OCI-LY7 (cell line): ENCODE measurements at regions not wholly inside any gene's neighbourhood (a gene's known extent, or its start where the extent isn't known, plus 50 kb on each side); places are given as distances from the start of the nearest gene placed in this dataset.
A peak's percentile ranks its signal among the peaks of the same experiment; 100 is the strongest.

Experiments
- BruUV-seq: library from RNA; stranded (reverse); fragments of 400-500 nt; replicated peaks from 2 replicates; lab custom pipeline; 2021; lab: Mats Ljungman, UMichigan
- CTCF ChIA-PET: fragments of 300-600 bp; sonication (Branson Sonifier 250); formaldehyde crosslinking; loops from one replicate; lab custom pipeline; 2022; ENCODE audit warnings: antibody characterized with exemption; ENCODE audit not compliant: unreplicated experiment; lab: Charles Lee
- POLR2A ChIA-PET: fragments of 300-600 bp; sonication (Branson Sonifier 250); formaldehyde crosslinking; loops from one replicate; lab custom pipeline; 2022; ENCODE audit warnings: antibody characterized with exemption; lab: Charles Lee
- DNase-seq: peaks from one replicate; pipeline ENCODE4 v3.0.0-alpha.2; 2015; ENCODE audit warnings: low spot score
- H2AFZ ChIP-seq: fragments of 200-600 bp; sonication (generic), shearing (Covaris generic); 2 replicates; pipeline ENCODE4 v1.6.1; 2014; ENCODE audit warnings: mild to moderate bottlenecking, antibody characterized with exemption, low read length, moderate library complexity
- H3K27ac ChIP-seq: fragments of 200-600 bp; sonication (generic); 2 replicates; pipeline ENCODE4 v1.5.1; 2014; ENCODE audit warnings: mixed run types, low read depth, mild to moderate bottlenecking, moderate library complexity, low read length, inconsistent platforms; ENCODE audit not compliant: poor library complexity, severe bottlenecking
- H3K36me3 ChIP-seq: fragments of 200-600 bp; sonication (generic); 2 replicates; pipeline ENCODE4 v1.6.1; 2014; ENCODE audit warnings: mild to moderate bottlenecking, antibody characterized with exemption, low read length, moderate library complexity, mixed read lengths; ENCODE audit not compliant: insufficient read depth
- H3K4me1 ChIP-seq: fragments of 200-600 bp; sonication (generic); 2 replicates; pipeline ENCODE4 v1.5.1; 2014; ENCODE audit warnings: mild to moderate bottlenecking, low read length; ENCODE audit not compliant: insufficient read depth, poor library complexity, severe bottlenecking
- H3K4me2 ChIP-seq: fragments of 200-600 bp; sonication (generic); 2 replicates; pipeline ENCODE4 v1.6.1; 2014; ENCODE audit warnings: mild to moderate bottlenecking, low read length
- H3K4me3 ChIP-seq: fragments of 200-600 bp; sonication (generic); 2 replicates; pipeline ENCODE4 v1.5.1; 2014; ENCODE audit warnings: mild to moderate bottlenecking, low read depth, low read length; ENCODE audit not compliant: poor library complexity, severe bottlenecking
- H3K79me2 ChIP-seq: fragments of 200-600 bp; sonication (generic); 2 replicates; pipeline ENCODE4 v1.6.1; 2016; ENCODE audit warnings: low read depth, mild to moderate bottlenecking, low read length, moderate library complexity, mixed read lengths; ENCODE audit not compliant: insufficient read depth
- H3K9me2 ChIP-seq: fragments of 200-600 bp; sonication (generic); 2 replicates; pipeline ENCODE4 v1.6.1; 2016; ENCODE audit warnings: mild to moderate bottlenecking, low read length, mixed read lengths; ENCODE audit not compliant: insufficient read depth
- H3K9me3 ChIP-seq: fragments of 200-600 bp; sonication (generic); 2 replicates; pipeline ENCODE4 v1.6.1; 2014; ENCODE audit warnings: mild to moderate bottlenecking, mixed run types, low read length, mixed read lengths
- H4K20me1 ChIP-seq: fragments of 200-600 bp; sonication (generic); 2 replicates; pipeline ENCODE4 v1.6.1; 2014; ENCODE audit warnings: mild to moderate bottlenecking, antibody characterized with exemption, low read length, moderate library complexity, mixed read lengths; ENCODE audit not compliant: insufficient read depth
- EZH2phosphoT487 ChIP-seq: fragments of 200-600 bp; sonication (generic); IDR thresholded peaks from 2 replicates; pipeline ENCODE4 v1.6.1; 2018; ENCODE audit warnings: low read depth, borderline replicate concordance, mild to moderate bottlenecking, mixed run types, antibody characterized with exemption, low read length, moderate library complexity, mixed read lengths
- intact Hi-C: fragments of 100-400 bp; cut with micrococcal nuclease; formaldehyde crosslinking; loops from one replicate; pipeline ENCODE4 v1.10.0; 2022; ENCODE audit not compliant: unreplicated experiment
- TF ChIP-seq, protein P1 (sequence below): fragments of 200-600 bp; sonication (generic); conservative IDR thresholded peaks from 2 replicates; pipeline ENCODE4 v1.5.1; 2014; ENCODE audit warnings: mild to moderate bottlenecking, antibody characterized with exemption, low read length, moderate library complexity, mixed read lengths

DNA sequence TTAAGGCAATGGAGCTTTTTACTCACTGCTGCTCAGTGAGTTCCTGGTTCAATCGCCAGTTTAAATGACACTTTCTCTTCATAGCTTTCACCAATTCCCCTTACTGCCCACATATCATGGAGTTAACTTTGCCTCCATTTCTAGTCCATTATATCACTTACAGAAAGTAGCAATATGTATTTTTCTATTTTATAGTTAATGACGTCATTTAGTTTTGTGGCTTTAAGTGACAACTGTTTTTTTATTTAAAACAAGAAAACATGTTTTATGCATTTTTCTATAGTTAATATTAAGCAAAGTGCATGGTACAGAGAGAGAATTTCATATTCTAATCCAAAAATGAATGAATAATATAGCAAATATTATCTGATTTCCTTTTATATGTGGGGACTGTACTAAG is 363.3 kb downstream of the CDC14C start:
- H3K79me2 ChIP-seq, result no peaks in the 10 kb centered on the region
- H3K36me3 ChIP-seq, result no peaks in the 10 kb centered on the region
- intact Hi-C loops, result no loop called here
- CTCF ChIA-PET, result no interaction called here
- no peak for DNase-seq
- H3K9me3 ChIP-seq, result no peaks in the 10 kb centered on the region
- POLR2A ChIA-PET, result interaction anchor here (0.6 to 1.6 kb wide), 3 partner anchors 10 to 292 kb away, joined by 3 to 9 read pairs (median 4); no protein-coding TSS in a partner anchor
- no TSS peak for BruUV-seq
- no peak overlapping the region for H3K4me3 ChIP-seq
- no peaks in the 10 kb centered on the region for H3K9me2 ChIP-seq
- no peaks in the 10 kb centered on the region for H3K4me1 ChIP-seq
- H4K20me1 ChIP-seq, result no peaks in the 10 kb centered on the region
- no peak overlapping the region for H2AFZ ChIP-seq
- H3K27ac ChIP-seq, result no peak overlapping the region
- TF ChIP-seq, protein P1, sequence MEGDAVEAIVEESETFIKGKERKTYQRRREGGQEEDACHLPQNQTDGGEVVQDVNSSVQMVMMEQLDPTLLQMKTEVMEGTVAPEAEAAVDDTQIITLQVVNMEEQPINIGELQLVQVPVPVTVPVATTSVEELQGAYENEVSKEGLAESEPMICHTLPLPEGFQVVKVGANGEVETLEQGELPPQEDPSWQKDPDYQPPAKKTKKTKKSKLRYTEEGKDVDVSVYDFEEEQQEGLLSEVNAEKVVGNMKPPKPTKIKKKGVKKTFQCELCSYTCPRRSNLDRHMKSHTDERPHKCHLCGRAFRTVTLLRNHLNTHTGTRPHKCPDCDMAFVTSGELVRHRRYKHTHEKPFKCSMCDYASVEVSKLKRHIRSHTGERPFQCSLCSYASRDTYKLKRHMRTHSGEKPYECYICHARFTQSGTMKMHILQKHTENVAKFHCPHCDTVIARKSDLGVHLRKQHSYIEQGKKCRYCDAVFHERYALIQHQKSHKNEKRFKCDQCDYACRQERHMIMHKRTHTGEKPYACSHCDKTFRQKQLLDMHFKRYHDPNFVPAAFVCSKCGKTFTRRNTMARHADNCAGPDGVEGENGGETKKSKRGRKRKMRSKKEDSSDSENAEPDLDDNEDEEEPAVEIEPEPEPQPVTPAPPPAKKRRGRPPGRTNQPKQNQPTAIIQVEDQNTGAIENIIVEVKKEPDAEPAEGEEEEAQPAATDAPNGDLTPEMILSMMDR, result no peak
- TF ChIP-seq EZH2phosphoT487, result no peak
- no peak overlapping the region for H3K4me2 ChIP-seq

DNA sequence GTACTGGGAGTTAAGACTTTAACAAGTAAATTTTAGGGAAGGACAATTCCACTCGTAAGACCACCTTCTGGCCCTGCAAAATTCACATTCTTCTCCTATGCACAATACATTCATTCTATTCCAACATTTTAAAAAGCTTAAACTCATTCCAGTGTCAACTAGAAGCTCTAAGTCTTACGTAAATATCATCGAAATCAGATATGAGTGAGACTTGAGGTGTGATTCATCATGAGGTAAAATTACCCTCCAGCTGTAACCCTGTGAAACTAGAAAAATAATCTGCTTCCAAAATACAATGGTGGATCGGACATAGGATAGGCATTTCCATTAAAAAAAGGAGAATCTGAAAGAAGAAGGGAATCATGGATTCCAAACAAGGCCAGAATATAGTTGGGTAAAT is 370.3 kb downstream of the CDC14C start:
- CTCF ChIA-PET, result no interaction called here

DNA sequence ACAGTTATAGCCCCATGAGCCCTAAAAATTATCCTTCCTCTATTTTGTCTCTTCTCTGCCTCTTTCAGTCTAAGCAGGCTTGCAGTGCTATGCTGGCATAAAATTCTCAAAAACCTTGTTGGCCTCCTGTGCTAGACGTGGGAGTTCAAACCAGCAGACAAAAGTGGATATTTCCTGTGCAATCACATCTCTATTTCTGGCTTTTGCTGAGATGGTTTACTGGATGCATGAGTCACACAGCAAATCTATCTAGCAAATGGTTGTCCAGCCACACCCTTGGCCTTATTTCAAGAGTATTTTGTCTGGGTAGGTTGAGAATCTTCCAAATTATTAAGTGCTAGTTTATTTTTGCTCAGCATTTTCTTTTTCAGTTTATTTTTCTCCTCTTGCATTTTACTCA is 370.8 kb downstream of the CDC14C start:
- no peaks in the 10 kb centered on the region for H3K36me3 ChIP-seq
- no peaks in the 10 kb centered on the region for H4K20me1 ChIP-seq
- no peaks in the 10 kb centered on the region for H3K79me2 ChIP-seq
- H3K4me3 ChIP-seq, result no peak overlapping the region
- no peak for DNase-seq
- peaks cover 4% of the 10 kb centered on the region for H3K4me1 ChIP-seq
- H3K27ac ChIP-seq, result no peak overlapping the region
- no TSS peak for BruUV-seq
- intact Hi-C loops, result no loop called here
- ChIA-PET CTCF (no interaction called here), POLR2A (interaction anchor here (0.9 kb wide), 1 partner anchor 36 kb away, joined by 3 read pairs; no protein-coding TSS in a partner anchor)
- peak overlapping the region; percentile 43 for H2AFZ ChIP-seq
- no peaks in the 10 kb centered on the region for H3K9me2 ChIP-seq
- H3K4me2 ChIP-seq, result no peak overlapping the region
- peaks cover 11% of the 10 kb centered on the region; the same call in 1 of the 2 replicates for H3K9me3 ChIP-seq
- TF ChIP-seq, protein P1, result no peak
- no peak for TF ChIP-seq EZH2phosphoT487

More for the DNA sequence above, 370.3 kb downstream of the CDC14C start:
- H2AFZ ChIP-seq, result 0 out of 2 replicates have a peak overlapping the region, but pooled peaks have one; percentile 43
- no peak overlapping the region for H3K4me3 ChIP-seq
- no peak for DNase-seq
- no peaks in the 10 kb centered on the region for H3K36me3 ChIP-seq
- intact Hi-C loops, result no loop called here
- TF ChIP-seq, protein P1, result no peak
- TF ChIP-seq EZH2phosphoT487, result no peak
- POLR2A ChIA-PET, result interaction anchor here (0.6 to 0.7 kb wide), 2 partner anchors 46 to 287 kb away, joined by 3 to 4 read pairs; no protein-coding TSS in a partner anchor
- H3K27ac ChIP-seq, result no peak overlapping the region
- BruUV-seq, result no TSS peak
- H3K79me2 ChIP-seq, result no peaks in the 10 kb centered on the region
- H4K20me1 ChIP-seq, result no peaks in the 10 kb centered on the region
- H3K9me2 ChIP-seq, result no peaks in the 10 kb centered on the region
- peaks cover 4% of the 10 kb centered on the region for H3K4me1 ChIP-seq
- no peak overlapping the region for H3K4me2 ChIP-seq
- H3K9me3 ChIP-seq, result peaks cover 11% of the 10 kb centered on the region; the same call in 1 of the 2 replicates
